GM12875 (cell line): ENCODE measurements at regions not wholly inside any gene's neighbourhood (a gene's known extent, or its start where the extent isn't known, plus 50 kb on each side); places are given as distances from the start of the nearest gene placed in this dataset.

Source experiments
- H3K4me3 ChIP-seq: one replicate; pipeline ENCODE4 v1.5.1; 2011; ENCODE audit warnings: low read depth, low read length, control low read depth
- CTCF ChIP-seq: IDR thresholded peaks from 2 replicates; pipeline ENCODE4 v1.5.1; 2011; ENCODE audit warnings: low read depth, mild to moderate bottlenecking, control low read depth, inconsistent platforms, low read length, moderate library complexity, borderline replicate concordance; ENCODE audit not compliant: insufficient read depth

- TF ChIP-seq CTCF, result no peak
Observed at GRCh38 chr12:67474934-67475620, 173.5 kb upstream of the DYRK2 start.

GRCh38 chr12:67475725-67476124, 172.8 kb upstream of the DYRK2 start:
- TF ChIP-seq CTCF, result no peak
- H3K4me3 ChIP-seq, result no peak overlapping the region

More at GRCh38 chr12:67474934-67475620, 173.5 kb upstream of the DYRK2 start:
- H3K4me3 ChIP-seq, result no peak overlapping the region

GRCh38 chr12:67477681-67478265, 170.8 kb upstream of the DYRK2 start:
- H3K4me3 ChIP-seq, result no peak overlapping the region
- no peak for TF ChIP-seq CTCF

- TF ChIP-seq CTCF, result no peak
Observed at GRCh38 chr12:67482751-67483661, 165.5 kb upstream of the DYRK2 start.

GRCh38 chr12:67483871-67484554, 164.5 kb upstream of the DYRK2 start:
- TF ChIP-seq CTCF, result no peak
- no peak overlapping the region for H3K4me3 ChIP-seq

More at GRCh38 chr12:67482751-67483661, 165.5 kb upstream of the DYRK2 start:
- no peak overlapping the region for H3K4me3 ChIP-seq

- no peak for TF ChIP-seq CTCF
Observed at GRCh38 chr12:67484791-67485480, 163.6 kb upstream of the DYRK2 start.

More at GRCh38 chr12:67484791-67485480, 163.6 kb upstream of the DYRK2 start:
- H3K4me3 ChIP-seq, result no peak overlapping the region
